COLO668 (cell line): ENCODE measurements at regions not wholly inside any gene's neighbourhood (a gene's known extent, or its start where the extent isn't known, plus 50 kb on each side); places are given as distances from the start of the nearest gene placed in this dataset.

Experiments used
- DNase-seq: peaks from one replicate; lab custom pipeline; 2025; ENCODE audit not compliant: unreplicated experiment; lab: John Stamatoyannopoulos, UW

GRCh38 chr2:108133457-108133856 lies 106.3 kb upstream of the SULT1C3 start:
- no peak for DNase-seq

GRCh38 chr2:108139521-108139920 lies 100.2 kb upstream of the SULT1C3 start:
- no peak for DNase-seq

DNA sequence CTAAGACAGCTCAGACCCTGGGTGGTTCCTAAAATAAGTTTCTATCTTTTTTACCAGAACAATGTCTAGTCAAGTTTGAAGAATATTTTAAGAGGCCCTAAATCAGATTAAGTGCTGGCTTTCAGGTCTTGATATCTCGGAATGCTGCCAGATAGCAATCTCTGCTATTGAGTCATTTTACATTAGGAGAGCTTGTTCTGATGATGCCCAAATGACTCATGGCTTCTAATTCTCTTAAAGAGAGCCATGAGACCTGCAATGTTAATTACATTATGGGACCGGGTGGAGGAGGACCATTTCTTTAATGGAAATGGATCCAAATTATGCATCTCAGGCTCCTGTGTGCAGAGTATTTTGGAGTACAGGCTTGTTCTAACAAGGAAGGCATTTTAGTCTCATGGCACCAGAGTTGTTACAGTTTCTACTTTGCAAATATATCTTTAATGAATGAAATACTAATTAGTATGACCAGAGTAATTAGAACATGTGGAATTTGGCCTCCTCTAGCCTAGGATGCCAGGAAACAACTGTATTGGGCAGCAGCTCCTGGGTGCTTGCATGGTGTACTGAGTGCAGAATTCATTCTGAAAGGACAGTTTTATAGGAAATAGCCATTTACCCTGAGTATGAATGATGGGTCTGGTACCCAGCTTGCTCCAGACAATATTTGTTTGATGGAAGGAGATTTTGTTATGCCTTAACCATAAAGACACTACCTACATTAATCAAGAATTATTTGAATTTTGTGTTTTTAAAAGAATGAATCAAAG lies 94.0 kb upstream of the SULT1C3 start:
- DNase-seq = no peak

DNA sequence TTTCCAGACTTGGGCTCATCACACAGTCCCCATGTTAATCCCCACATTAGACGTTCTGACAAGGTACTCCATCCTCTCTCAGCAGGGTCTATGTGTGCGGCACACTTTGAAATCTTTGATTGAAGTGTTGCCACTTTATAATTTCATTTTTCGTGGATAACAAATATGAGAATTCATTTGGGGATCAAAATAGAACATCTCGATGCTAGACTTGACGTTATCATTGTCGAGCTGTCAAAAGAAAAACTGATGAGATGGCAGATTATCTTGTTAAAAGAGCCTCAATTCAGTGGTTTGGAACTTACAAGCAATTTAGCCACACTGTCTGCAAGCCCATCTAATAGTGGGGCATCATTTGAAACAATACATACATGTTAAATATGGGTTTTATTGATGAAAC lies 91.2 kb upstream of the SULT1C3 start:
- no peak for DNase-seq

- no peak for DNase-seq
These were observed 85.3 kb upstream of the SULT1C3 start for GRCh38 chr2:108154366-108155061.

DNA sequence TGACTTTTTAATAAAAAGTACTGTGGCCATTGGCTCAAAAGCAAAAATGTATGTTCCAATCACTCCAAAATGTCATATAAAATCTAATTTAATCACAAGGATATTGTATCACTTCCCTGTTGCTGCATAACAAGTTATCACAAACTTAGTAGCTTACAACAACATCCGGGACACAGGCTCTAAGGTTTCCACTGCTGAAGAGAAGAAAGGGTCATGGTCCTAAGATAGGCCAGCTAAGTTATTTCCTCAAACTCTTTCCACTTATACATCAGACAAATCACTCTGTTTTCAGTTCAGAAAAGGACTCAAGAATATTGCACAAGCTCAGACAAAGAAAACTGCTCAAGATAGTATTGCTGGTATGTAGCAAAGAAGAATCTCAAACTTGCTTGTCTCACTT lies 78.5 kb upstream of the SULT1C3 start:
- no peak for DNase-seq

DNA sequence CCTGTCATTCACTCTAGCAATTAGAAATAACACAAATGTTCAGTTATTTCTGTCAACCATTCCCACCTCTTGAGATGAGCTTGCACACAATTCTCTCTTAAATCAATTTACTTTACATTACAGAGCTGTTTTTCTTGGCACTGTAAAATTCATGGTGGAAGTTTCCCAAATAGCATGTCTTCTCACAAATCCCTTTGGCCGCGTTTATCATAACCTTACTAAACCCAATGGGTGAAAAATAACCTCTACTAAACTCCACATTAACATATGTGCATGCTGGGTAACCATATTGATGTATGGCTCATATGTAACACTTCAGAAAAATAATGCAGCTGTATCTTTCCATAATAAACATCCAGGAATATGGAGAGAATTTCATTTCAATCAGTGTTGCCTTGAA lies 75.5 kb upstream of the SULT1C3 start:
- DNase-seq = no peak

DNA sequence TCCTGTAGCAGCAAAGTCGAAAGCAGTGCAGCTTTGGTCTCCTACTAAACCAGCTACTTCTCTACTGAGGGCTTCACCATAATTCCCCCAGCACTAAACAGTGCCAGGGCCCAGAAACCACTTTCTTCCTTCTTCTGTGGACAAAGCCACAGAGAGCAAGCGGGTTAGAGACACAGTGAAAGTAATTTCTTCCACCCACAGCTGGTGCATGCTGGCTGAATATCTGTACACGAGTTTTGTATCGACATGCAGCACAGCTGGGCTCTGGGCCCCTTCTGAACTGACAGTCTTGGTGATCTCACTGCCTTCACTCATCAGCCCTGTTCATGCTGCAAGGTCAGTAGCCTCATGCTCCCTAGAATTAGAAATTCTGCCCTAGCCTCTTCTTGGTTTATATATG lies 74.0 kb upstream of the SULT1C3 start:
- no peak for DNase-seq

DNA sequence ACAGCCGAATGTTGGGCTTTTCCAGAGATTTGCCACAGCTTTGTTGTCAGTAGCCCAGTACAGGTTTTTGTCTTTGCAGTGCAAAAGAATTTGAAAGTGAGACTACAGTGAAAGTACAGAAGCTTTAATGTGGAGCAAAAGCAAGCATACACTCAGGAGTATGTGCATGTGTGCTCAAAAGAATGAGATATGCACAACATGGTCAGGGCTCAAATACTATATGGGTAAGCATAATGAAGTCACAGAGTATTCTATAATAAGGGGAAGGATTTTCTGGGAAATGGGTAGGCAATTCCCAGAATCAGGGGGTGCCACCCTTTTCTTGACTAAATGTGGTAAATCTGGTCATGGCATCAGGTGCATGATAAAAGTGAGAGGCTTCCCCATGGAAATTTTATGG lies 72.1 kb upstream of the SULT1C3 start:
- DNase-seq = no peak

- DNase-seq = no peak
These were observed 69.7 kb upstream of the SULT1C3 start for GRCh38 chr2:108169982-108170625.

DNA sequence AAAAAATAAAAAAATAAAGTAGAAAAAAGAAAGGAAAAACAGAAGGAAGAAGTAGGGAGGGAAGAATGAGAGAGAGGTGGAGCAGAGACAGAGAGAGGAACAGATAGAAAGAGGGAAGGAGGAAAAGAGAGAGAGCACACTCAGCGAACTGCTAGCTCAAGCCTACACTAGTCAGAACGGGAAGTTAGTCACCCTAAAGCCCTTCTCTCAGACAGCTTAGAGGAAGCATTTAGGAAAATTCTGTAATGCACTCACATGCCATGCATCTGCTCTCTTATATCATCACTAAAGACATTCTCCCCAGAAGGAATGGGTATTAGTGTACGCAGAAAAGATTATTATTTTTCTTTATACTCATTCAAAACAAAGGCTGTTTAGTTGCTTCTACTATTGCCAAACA lies 68.1 kb upstream of the SULT1C3 start:
- no peak for DNase-seq

- peak; percentile 8 for DNase-seq
These were observed 57.3 kb upstream of the SULT1C3 start for GRCh38 chr2:108182489-108182888.

GRCh38 chr2:108184419-108184818 lies 55.3 kb upstream of the SULT1C3 start:
- peak; percentile 3 for DNase-seq

DNA sequence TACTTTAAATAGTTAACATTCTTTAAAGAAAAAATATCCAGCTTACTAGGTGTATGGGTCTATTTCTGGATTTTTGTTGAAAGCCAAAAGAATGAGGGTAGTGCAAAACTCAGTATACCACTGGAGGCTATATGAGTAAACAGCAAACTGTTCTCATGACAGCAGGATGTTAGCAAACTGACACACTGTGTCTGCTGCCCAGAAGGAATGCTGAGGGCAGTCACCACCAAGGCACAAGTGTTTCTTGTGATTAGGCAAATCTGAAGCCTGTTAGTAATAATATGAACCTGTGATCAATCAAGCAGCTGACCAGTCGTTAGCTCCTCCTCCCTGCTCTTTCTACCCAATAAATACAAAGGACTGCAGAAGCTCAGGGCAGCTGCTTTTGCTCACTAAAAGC lies 50.5 kb upstream of the SULT1C3 start:
- no peak for DNase-seq
